ENCODE measurements at regions not wholly inside any gene's neighbourhood (a gene's known extent, or its start where the extent isn't known, plus 50 kb on each side); places are given as distances from the start of the nearest gene placed in this dataset.

DNA sequence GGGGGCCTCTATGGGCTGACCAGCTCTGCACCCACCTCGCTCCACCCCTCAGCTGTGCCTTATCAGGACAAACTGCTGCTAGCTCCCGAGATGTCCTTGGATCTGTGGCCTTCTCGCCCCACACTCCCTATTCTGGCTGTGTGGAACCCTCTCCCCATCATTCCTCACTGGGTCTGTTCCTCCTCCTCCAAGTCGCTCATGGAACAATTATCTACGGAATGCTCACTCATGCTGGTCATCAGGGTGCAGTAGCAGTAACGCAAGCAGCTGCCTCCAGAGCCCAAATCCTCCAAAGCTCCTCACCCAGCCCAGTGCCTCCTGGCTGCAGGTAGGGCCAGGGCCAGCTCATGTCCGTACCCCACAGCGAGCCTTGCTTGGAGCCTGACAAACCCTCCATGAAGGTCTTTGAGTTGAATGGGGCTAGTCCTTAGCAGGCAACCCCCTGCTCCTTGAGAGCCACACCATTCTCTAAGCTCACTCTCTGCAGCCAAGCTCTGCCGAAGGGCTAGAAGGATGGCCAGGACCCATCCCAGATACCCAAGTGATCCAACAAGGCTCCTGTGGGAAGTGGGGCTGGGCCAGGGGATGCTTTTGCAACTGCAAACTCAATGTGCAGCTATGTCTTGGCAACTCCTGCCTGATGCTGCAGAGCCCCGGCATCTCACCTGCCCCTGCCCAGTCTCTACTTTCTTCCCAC, 977.8 kb downstream of the TBC1D22A start:
- Histone ChIP-seq H3K27me3 (ENCODE audit: control insufficient read depth in 1 of 2, insufficient read depth in 2 of 2, low read length in 2 of 2) (no peaks in the 10 kb centered on the region), H3K4me1 (ENCODE audit: control insufficient read depth in 1 of 2, insufficient read depth in 2 of 2, low read length in 2 of 2) (no peaks in the 10 kb centered on the region), H3K4me3 (ENCODE audit: low read depth in 1 of 2, low read length in 2 of 2) (no peak overlapping the region), H3K9me3 (ENCODE audit: control insufficient read depth in 1 of 2, low read length in 2 of 2) (no peaks in the 10 kb centered on the region), H3K36me3 (ENCODE audit: control insufficient read depth in 1 of 2, insufficient read depth in 2 of 2, low read length in 2 of 2) (no peaks in the 10 kb centered on the region), H3K9ac (ENCODE audit: low read depth in 1 of 2, low read length in 2 of 2) (no peak overlapping the region), H3K27ac (ENCODE audit: low read depth, low read length) (no peak overlapping the region)

DNA sequence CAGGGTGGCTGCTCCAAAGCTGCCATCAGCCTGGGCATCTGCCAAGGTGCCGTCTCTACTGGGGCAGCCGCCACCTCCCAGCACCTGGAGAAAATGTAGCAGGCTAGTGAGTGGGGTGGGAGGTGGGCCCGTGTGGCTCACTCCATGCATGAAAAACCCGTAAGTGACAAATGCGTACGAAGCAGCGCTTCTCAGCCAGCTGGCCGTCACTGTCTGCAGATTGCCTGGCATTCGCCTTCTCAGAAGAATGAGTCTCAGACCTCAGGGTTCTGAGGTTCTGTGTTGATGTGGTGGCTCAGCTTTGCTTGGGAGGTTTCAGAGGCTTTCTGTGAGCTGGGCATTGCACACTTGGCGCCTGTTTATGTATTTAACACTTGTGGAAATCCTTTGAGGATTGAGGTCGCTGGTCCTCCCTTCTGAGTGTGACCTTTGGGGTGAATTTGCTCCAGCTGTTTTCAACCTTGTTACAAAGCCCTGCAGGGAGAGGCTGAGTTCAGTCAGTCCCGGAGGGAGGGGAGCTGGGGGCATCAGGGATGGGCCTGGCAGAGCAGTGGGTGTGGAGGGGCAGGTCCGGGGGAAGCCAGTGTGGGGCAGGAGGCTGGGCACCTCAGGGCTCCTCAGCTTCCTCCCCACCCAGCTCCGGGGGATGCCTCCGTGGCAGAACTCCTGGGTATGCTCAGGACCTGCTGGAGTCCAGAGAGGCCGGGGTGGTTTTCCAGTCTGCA, 977.0 kb downstream of the TBC1D22A start:
- H3K4me3 ChIP-seq (ENCODE audit: low read depth in 1 of 2, low read length in 2 of 2) = no peak overlapping the region

DNA sequence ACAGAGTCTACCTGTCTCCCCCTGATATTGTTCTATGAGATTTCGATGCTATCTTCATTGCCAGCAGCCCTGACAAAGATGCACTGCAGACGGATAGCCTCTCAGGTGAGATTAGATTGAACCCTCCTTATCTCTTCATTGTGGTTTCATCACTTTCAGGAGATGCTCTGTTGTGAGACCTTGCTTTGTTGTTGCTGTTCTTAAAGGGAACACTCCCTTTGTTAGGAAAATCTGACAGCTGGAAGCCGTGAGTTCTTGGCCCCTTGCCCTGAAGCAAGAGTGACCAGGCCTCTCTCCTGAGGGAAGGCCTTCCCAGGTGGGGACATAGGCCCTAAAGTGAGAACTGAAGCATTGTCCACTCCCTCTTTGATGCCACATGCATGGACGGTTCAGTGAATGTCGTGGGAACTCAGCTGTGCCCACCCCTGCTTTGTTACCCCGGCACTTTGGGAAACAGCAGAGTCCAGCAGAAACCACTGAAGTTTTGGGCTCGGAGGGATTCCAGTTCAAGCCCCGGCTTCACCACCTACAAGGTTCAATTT, 976.1 kb downstream of the TBC1D22A start:
- H3K4me1 ChIP-seq (ENCODE audit: control insufficient read depth in 1 of 2, insufficient read depth in 2 of 2, low read length in 2 of 2) = no peaks in the 10 kb centered on the region
- H3K9me3 ChIP-seq (ENCODE audit: control insufficient read depth in 1 of 2, low read length in 2 of 2) = no peaks in the 10 kb centered on the region
- H3K9ac ChIP-seq (ENCODE audit: low read depth in 1 of 2, low read length in 2 of 2) = no peak overlapping the region
- H3K27me3 ChIP-seq (ENCODE audit: control insufficient read depth in 1 of 2, insufficient read depth in 2 of 2, low read length in 2 of 2) = no peaks in the 10 kb centered on the region
- H3K36me3 ChIP-seq (ENCODE audit: control insufficient read depth in 1 of 2, insufficient read depth in 2 of 2, low read length in 2 of 2) = no peaks in the 10 kb centered on the region
- no peak overlapping the region for H3K27ac ChIP-seq (ENCODE audit: low read depth, low read length)
- no peak overlapping the region for H3K4me3 ChIP-seq (ENCODE audit: low read depth in 1 of 2, low read length in 2 of 2)

More for the DNA sequence above, 977.0 kb downstream of the TBC1D22A start:
- H3K27me3 ChIP-seq (ENCODE audit: control insufficient read depth in 1 of 2, insufficient read depth in 2 of 2, low read length in 2 of 2) = no peaks in the 10 kb centered on the region
- H3K9me3 ChIP-seq (ENCODE audit: control insufficient read depth in 1 of 2, low read length in 2 of 2) = no peaks in the 10 kb centered on the region
- no peaks in the 10 kb centered on the region for H3K36me3 ChIP-seq (ENCODE audit: control insufficient read depth in 1 of 2, insufficient read depth in 2 of 2, low read length in 2 of 2)
- H3K27ac ChIP-seq (ENCODE audit: low read depth, low read length) = no peak overlapping the region
- H3K4me1 ChIP-seq (ENCODE audit: control insufficient read depth in 1 of 2, insufficient read depth in 2 of 2, low read length in 2 of 2) = no peaks in the 10 kb centered on the region
- no peak overlapping the region for H3K9ac ChIP-seq (ENCODE audit: low read depth in 1 of 2, low read length in 2 of 2)

DNA sequence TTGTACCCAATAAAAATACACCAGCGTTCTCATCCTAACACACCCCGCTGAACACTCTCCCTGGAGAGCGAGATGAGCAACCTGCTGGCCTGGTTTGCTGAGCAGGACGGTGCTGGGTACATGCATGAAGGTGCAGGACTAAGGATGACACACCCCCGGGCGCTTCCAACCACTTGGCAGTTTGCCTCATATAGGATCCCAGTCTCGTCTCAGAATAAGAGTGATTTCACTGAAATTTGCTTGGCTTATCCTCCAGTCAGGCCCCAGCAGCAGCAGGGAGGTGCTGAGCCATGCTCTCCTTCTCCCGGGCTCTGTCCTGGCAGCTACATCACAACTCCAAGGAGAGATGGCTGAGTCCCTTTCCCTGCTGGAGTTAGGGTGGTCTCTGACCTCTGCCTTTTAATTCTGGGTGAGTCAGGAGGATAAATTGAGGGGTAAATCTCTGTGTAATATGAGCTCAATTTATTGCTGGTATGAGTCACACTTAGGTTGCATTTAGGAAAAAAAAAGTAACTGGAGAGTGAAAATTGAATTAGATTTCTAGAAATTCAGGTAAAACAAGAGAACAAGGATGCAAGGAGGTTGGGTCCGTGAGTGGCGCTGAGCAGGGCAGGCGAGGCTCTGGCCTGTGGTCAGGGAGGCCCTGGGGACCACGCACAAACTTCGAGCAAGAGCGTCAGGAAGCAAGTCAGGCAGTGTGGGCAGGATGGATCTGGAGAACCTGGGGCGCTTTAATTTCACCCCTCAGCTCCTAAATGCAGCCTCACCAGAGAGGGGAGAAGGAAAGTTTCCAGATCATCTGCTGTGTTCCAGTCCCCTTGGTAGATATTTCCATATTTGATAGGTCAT, 974.0 kb downstream of the TBC1D22A start:
- Histone ChIP-seq H3K9ac (ENCODE audit: low read depth in 1 of 2, low read length in 2 of 2) (no peak overlapping the region), H3K36me3 (ENCODE audit: control insufficient read depth in 1 of 2, insufficient read depth in 2 of 2, low read length in 2 of 2) (no peaks in the 10 kb centered on the region), H3K27ac (ENCODE audit: low read depth, low read length) (no peak overlapping the region), H3K27me3 (ENCODE audit: control insufficient read depth in 1 of 2, insufficient read depth in 2 of 2, low read length in 2 of 2) (no peaks in the 10 kb centered on the region), H3K9me3 (ENCODE audit: control insufficient read depth in 1 of 2, low read length in 2 of 2) (no peaks in the 10 kb centered on the region), H3K4me3 (ENCODE audit: low read depth in 1 of 2, low read length in 2 of 2) (no peak overlapping the region), H3K4me1 (ENCODE audit: control insufficient read depth in 1 of 2, insufficient read depth in 2 of 2, low read length in 2 of 2) (no peaks in the 10 kb centered on the region)

DNA sequence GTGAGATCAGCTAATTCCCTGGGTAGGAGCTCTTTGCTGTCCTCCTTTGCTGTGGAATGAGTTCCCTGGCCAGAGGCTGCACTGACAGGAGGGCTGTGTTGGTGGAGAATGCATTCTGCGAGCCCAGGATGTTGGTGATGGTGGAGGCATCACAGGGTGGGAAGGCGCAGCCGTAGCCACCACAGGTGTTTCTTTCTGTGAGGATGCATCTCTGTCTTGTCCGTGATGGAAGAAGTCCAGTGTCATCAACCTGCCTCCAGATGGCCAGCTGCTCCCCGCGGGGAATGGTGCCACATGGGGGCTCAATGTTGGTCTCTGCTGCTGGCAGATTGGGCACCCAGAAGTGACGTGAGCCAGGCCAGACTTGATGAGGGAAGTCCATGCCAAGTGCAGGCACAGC, 972.1 kb downstream of the TBC1D22A start:
- Histone ChIP-seq H3K27ac (ENCODE audit: low read depth, low read length) (no peak overlapping the region), H3K4me1 (ENCODE audit: control insufficient read depth in 1 of 2, insufficient read depth in 2 of 2, low read length in 2 of 2) (no peaks in the 10 kb centered on the region), H3K36me3 (ENCODE audit: control insufficient read depth in 1 of 2, insufficient read depth in 2 of 2, low read length in 2 of 2) (no peaks in the 10 kb centered on the region), H3K9ac (ENCODE audit: low read depth in 1 of 2, low read length in 2 of 2) (no peak overlapping the region), H3K27me3 (ENCODE audit: control insufficient read depth in 1 of 2, insufficient read depth in 2 of 2, low read length in 2 of 2) (no peaks in the 10 kb centered on the region), H3K4me3 (ENCODE audit: low read depth in 1 of 2, low read length in 2 of 2) (no peak overlapping the region), H3K9me3 (ENCODE audit: control insufficient read depth in 1 of 2, low read length in 2 of 2) (no peaks in the 10 kb centered on the region)

DNA sequence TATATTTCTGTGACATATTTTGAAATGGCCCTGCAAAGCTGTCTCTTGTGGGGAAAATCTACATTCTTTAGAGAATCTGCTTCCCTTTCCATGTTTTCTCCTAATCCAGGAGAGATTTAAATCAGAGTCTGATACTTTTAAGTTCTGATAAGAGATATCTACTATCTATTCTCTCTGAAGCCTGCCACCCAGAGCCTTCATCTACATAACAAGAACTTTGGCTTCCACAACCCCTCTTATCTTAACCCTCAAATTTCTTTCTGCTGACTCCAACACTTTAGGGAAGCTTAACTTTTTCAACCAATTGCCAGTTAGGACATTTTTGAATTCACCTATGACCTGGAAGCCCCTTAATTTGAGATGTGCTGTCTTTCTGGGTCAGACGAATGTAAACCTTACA, 965.2 kb downstream of the TBC1D22A start:
- H3K27ac ChIP-seq (ENCODE audit: low read depth, low read length) = no peak overlapping the region
- no peak overlapping the region for H3K4me3 ChIP-seq (ENCODE audit: low read depth in 1 of 2, low read length in 2 of 2)
- no peak overlapping the region for H3K9ac ChIP-seq (ENCODE audit: low read depth in 1 of 2, low read length in 2 of 2)
- no peaks in the 10 kb centered on the region for H3K36me3 ChIP-seq (ENCODE audit: control insufficient read depth in 1 of 2, insufficient read depth in 2 of 2, low read length in 2 of 2)
- H3K4me1 ChIP-seq (ENCODE audit: control insufficient read depth in 1 of 2, insufficient read depth in 2 of 2, low read length in 2 of 2) = no peaks in the 10 kb centered on the region
- H3K27me3 ChIP-seq (ENCODE audit: control insufficient read depth in 1 of 2, insufficient read depth in 2 of 2, low read length in 2 of 2) = no peaks in the 10 kb centered on the region
- H3K9me3 ChIP-seq (ENCODE audit: control insufficient read depth in 1 of 2, low read length in 2 of 2) = no peaks in the 10 kb centered on the region

DNA sequence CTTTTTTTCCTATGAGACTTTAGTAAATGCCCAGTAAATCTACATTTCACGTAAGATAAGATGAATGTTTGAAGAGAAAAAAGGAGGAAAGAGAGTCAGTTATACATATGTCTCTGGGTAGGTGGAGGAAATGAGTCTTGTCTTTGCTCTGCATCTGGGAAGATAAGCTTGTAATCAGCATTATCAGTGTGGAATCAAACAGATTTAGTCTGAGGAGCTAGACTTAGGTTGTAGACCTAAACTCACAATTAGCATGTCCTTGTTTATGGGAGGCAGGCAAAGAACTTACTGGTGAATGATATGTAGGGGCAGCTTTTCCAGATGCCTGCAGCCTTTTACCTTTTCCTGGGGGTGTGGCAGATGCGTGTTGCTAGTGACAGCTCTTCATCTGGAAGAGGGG, 962.3 kb downstream of the TBC1D22A start:
- peaks cover 3% of the 10 kb centered on the region in 2 donors for H3K27me3 ChIP-seq (ENCODE audit: control insufficient read depth in 1 of 2, insufficient read depth in 2 of 2, low read length in 2 of 2)
- H3K4me1 ChIP-seq (ENCODE audit: control insufficient read depth in 1 of 2, insufficient read depth in 2 of 2, low read length in 2 of 2) = no peaks in the 10 kb centered on the region
- H3K27ac ChIP-seq (ENCODE audit: low read depth, low read length) = no peak overlapping the region
- H3K36me3 ChIP-seq (ENCODE audit: control insufficient read depth in 1 of 2, insufficient read depth in 2 of 2, low read length in 2 of 2) = no peaks in the 10 kb centered on the region
- H3K9me3 ChIP-seq (ENCODE audit: control insufficient read depth in 1 of 2, low read length in 2 of 2) = no peaks in the 10 kb centered on the region
- H3K9ac ChIP-seq (ENCODE audit: low read depth in 1 of 2, low read length in 2 of 2) = no peak overlapping the region
- no peak overlapping the region for H3K4me3 ChIP-seq (ENCODE audit: low read depth in 1 of 2, low read length in 2 of 2)

DNA sequence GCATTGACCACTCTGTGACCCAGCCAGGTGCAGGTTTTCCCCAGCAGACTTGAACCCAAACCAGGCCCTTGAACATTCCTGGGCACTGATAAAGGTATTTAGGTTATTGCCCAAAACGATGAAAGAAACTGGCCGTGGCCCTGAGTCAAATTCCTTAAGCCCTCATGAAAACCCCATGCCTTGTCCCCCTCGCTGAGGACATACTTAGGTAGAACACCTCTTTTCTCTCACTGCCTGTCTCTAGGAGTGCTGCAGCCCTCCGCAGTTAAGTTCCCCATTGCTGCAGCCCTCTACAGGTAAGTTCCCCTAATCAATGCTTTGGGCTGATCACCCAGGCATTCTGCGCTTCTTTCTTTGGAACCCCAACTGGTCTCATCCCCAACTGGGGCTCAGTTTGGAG, 961.6 kb downstream of the TBC1D22A start:
- H3K4me1 ChIP-seq (ENCODE audit: control insufficient read depth in 1 of 2, insufficient read depth in 2 of 2, low read length in 2 of 2) = no peaks in the 10 kb centered on the region
- no peak overlapping the region for H3K4me3 ChIP-seq (ENCODE audit: low read depth in 1 of 2, low read length in 2 of 2)
- H3K36me3 ChIP-seq (ENCODE audit: control insufficient read depth in 1 of 2, insufficient read depth in 2 of 2, low read length in 2 of 2) = no peaks in the 10 kb centered on the region
- no peak overlapping the region for H3K27ac ChIP-seq (ENCODE audit: low read depth, low read length)
- peaks cover 3% of the 10 kb centered on the region in 2 donors for H3K27me3 ChIP-seq (ENCODE audit: control insufficient read depth in 1 of 2, insufficient read depth in 2 of 2, low read length in 2 of 2)
- H3K9ac ChIP-seq (ENCODE audit: low read depth in 1 of 2, low read length in 2 of 2) = no peak overlapping the region
- no peaks in the 10 kb centered on the region for H3K9me3 ChIP-seq (ENCODE audit: control insufficient read depth in 1 of 2, low read length in 2 of 2)

DNA sequence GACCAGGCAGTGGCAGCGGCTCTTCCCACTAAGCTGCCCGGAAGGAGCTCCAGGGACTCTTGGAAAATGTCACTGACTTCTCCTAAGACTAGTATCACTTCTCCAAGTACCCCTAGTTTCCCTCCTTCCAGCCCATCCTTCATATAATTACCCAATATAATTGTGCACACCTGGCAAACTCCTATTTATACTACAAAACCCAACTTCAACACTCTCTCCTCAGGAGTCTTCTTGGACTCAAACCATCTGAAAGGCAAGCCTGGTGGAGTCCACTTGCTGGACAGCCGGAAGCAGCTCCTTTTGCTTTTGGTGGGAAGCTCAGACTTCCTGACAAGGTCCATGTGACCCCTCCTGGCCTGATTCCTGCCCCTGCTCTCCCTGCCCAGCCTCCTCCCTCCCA, 955.9 kb downstream of the TBC1D22A start:
- no peak overlapping the region for H3K9ac ChIP-seq (ENCODE audit: low read depth in 1 of 2, low read length in 2 of 2)
- no peaks in the 10 kb centered on the region for H3K4me1 ChIP-seq (ENCODE audit: control insufficient read depth in 1 of 2, insufficient read depth in 2 of 2, low read length in 2 of 2)
- peaks cover 3% of the 10 kb centered on the region in 2 donors for H3K27me3 ChIP-seq (ENCODE audit: control insufficient read depth in 1 of 2, insufficient read depth in 2 of 2, low read length in 2 of 2)
- H3K9me3 ChIP-seq (ENCODE audit: control insufficient read depth in 1 of 2, low read length in 2 of 2) = no peaks in the 10 kb centered on the region
- no peak overlapping the region for H3K27ac ChIP-seq (ENCODE audit: low read depth, low read length)
- no peaks in the 10 kb centered on the region for H3K36me3 ChIP-seq (ENCODE audit: control insufficient read depth in 1 of 2, insufficient read depth in 2 of 2, low read length in 2 of 2)
- H3K4me3 ChIP-seq (ENCODE audit: low read depth in 1 of 2, low read length in 2 of 2) = no peak overlapping the region

All from duodenal mucosa (tissue), 2 donors.